K562 (cell line): ENCODE measurements at regions not wholly inside any gene's neighbourhood (a gene's known extent, or its start where the extent isn't known, plus 50 kb on each side); places are given as distances from the start of the nearest gene placed in this dataset.

ENCODE experiments used
- ATAC-seq: fragments of 200-7000 bp; cut with Tn5 transposase; 3 replicates; pipeline ENCODE4 v1.9.1; 2020; ENCODE audit warnings: moderate library complexity
- BruUV-seq: library from RNA; stranded (reverse); fragments of 400-500 nt; replicated peaks from 2 replicates; lab custom pipeline; 2021; lab: Mats Ljungman, UMichigan
- CTCF ChIA-PET: fragments of 300-600 bp; formaldehyde crosslinking; extraction: SDS; loops from one replicate; lab custom pipeline; 2021; ENCODE audit warnings: low intra/inter-chr PET ratio; lab: Yijun Ruan, JAX
- POLR2A ChIA-PET: fragments of 300-600, 350-650 bp; sonication (Branson Sonifier 250); formaldehyde crosslinking; extraction: SDS; loops from one replicate; lab custom pipeline; 2021; ENCODE audit warnings: antibody characterized with exemption, inconsistent platforms; lab: Yijun Ruan, JAX
- DNase-seq, 4 experiments: peaks; one replicate each; pipeline versions ENCODE4 v3.0.0 to v3.0.0-alpha.2; 2011 to 2018; ENCODE audit warnings: low spot score in 3 of 4, mixed read lengths in 3 of 4; ENCODE audit errors: extremely low read depth in 1 of 4
- FAIRE-seq: peaks from 2 replicates; lab custom pipeline; 2011; peaks lifted over from hg19 to GRCh38; lab: Jason Lieb, UNC
- H2AFZ ChIP-seq: 2 replicates; pipeline ENCODE4 v1.6.0; 2011; ENCODE audit warnings: low read depth, low read length, control low read depth, inconsistent platforms
- H3K27ac ChIP-seq: fragments of 200-600 bp; 3 replicates; pipeline ENCODE4 v1.8.0; 2011; ENCODE audit warnings: low read depth, mild to moderate bottlenecking, control low read depth, inconsistent platforms, low read length, moderate library complexity, mixed read lengths; ENCODE audit errors: extremely low read depth
- H3K27me3 ChIP-seq, 2 experiments: fragments of 300-600 bp in 1 of 2; 2 replicates in 1 of 2; 3 replicates in 1 of 2; pipeline versions ENCODE4 v1.6.0 to v1.8.0; 2011; ENCODE audit warnings: inconsistent platforms in 2 of 2, low read length in 2 of 2, mild to moderate bottlenecking in 1 of 2, mixed read lengths in 1 of 2, moderate library complexity in 1 of 2; ENCODE audit not compliant: control insufficient read depth in 2 of 2, insufficient read depth in 2 of 2
- H3K36me3 ChIP-seq: fragments of 300-600 bp; 3 replicates; pipeline ENCODE4 v1.8.0; 2011; ENCODE audit warnings: mild to moderate bottlenecking, low read length, inconsistent platforms; ENCODE audit not compliant: control insufficient read depth, insufficient read depth
- H3K4me1 ChIP-seq, 2 experiments: fragments of 200-600 bp in 1 of 2; replicated peaks in 1 of 2; 2 replicates in 1 of 2; 3 replicates in 1 of 2; pipeline versions ENCODE4 v1.5.1 to v1.8.0; 2011; ENCODE audit warnings: inconsistent platforms in 2 of 2, low read length in 2 of 2, mild to moderate bottlenecking in 1 of 2, mixed read lengths in 1 of 2, moderate library complexity in 1 of 2; ENCODE audit not compliant: control insufficient read depth in 2 of 2, insufficient read depth in 2 of 2
- H3K4me2 ChIP-seq: 2 replicates; pipeline ENCODE4 v1.6.1; 2011; ENCODE audit warnings: low read length, control low read depth, inconsistent platforms, mixed read lengths; ENCODE audit not compliant: insufficient read depth
- H3K4me3 ChIP-seq: fragments of 200-600 bp; sonication (generic), shearing (Covaris generic); 2 replicates; pipeline ENCODE4 v1.5.1; 2016; ENCODE audit warnings: control low read depth, inconsistent platforms
- H3K79me2 ChIP-seq: fragments of 200-600 bp; 3 replicates; pipeline ENCODE4 v1.8.0; 2011; ENCODE audit warnings: low read length, inconsistent platforms; ENCODE audit not compliant: control insufficient read depth, insufficient read depth
- H3K9ac ChIP-seq, 2 experiments: 2 replicates each; pipeline versions ENCODE4 v1.6.0 to v1.6.1; 2011; ENCODE audit warnings: low read depth in 2 of 2, low read length in 2 of 2, control low read depth in 1 of 2, inconsistent platforms in 1 of 2, mild to moderate bottlenecking in 1 of 2, mixed read lengths in 1 of 2; ENCODE audit not compliant: insufficient read depth in 1 of 2
- H3K9me1 ChIP-seq: one replicate; pipeline ENCODE4 v1.6.0; 2011; ENCODE audit warnings: inconsistent platforms, mild to moderate bottlenecking, low read length, moderate library complexity; ENCODE audit not compliant: control insufficient read depth, insufficient read depth
- H3K9me3 ChIP-seq: replicated peaks from 2 replicates; pipeline ENCODE4 v1.5.1; 2011; ENCODE audit warnings: low read depth, low read length, inconsistent platforms; ENCODE audit not compliant: control insufficient read depth, insufficient read depth
- H4K20me1 ChIP-seq: replicated peaks from 2 replicates; pipeline ENCODE4 v1.6.1; 2011; ENCODE audit warnings: low read length, inconsistent platforms, mixed read lengths; ENCODE audit not compliant: control insufficient read depth, insufficient read depth
- CHD4 ChIP-seq: fragments of 200-600 bp; sonication (generic); IDR thresholded peaks from 3 replicates; pipeline ENCODE4 v1.6.1; 2012; ENCODE audit warnings: low read depth, mild to moderate bottlenecking, mixed read lengths, low read length, inconsistent platforms; ENCODE audit not compliant: insufficient read depth, insufficient replicate concordance, poor library complexity, severe bottlenecking
- ESRRA ChIP-seq: fragments of 450-650 bp; IDR thresholded peaks from 2 replicates; pipeline ENCODE4 v1.6.1; 2014; ENCODE audit warnings: low read depth, mild to moderate bottlenecking, moderate library complexity, borderline replicate concordance
- JUN ChIP-seq, 2 experiments: sonication (generic) in 1 of 2; formaldehyde crosslinking in 1 of 2; IDR thresholded peaks; 2 replicates each; pipeline versions ENCODE4 v1.6.1 to v1.8.0; 2012 to 2022; ENCODE audit warnings: borderline replicate concordance in 2 of 2, mild to moderate bottlenecking in 2 of 2, improper control_type of control experiment in 1 of 2, low read depth in 1 of 2, low read length in 1 of 2, missing genetic modification reagents in 1 of 2
- KDM5B ChIP-seq: fragments of 200-600 bp; sonication (generic); IDR thresholded peaks from 2 replicates; pipeline ENCODE4 v1.6.1; 2012; ENCODE audit warnings: low read depth, mild to moderate bottlenecking, moderate library complexity, low read length, control low read depth, inconsistent platforms; ENCODE audit not compliant: insufficient replicate concordance
- SIX5 ChIP-seq, 2 experiments: IDR thresholded peaks; 2 replicates each; pipeline ENCODE4 v1.6.1; 2011; ENCODE audit warnings: low read length in 2 of 2, borderline replicate concordance in 1 of 2, low read depth in 1 of 2, mild to moderate bottlenecking in 1 of 2, moderate library complexity in 1 of 2; ENCODE audit not compliant: insufficient read depth in 1 of 2
- SMC3 ChIP-seq: conservative IDR thresholded peaks from 2 replicates; pipeline ENCODE4 v1.6.1; 2011; ENCODE audit warnings: low read depth, low read length, improper control_type of control experiment; ENCODE audit not compliant: insufficient read depth
- USF1 ChIP-seq: sonication (generic); formaldehyde crosslinking; IDR thresholded peaks from 2 replicates; pipeline ENCODE4 v1.9.0; 2022; ENCODE audit warnings: mild to moderate bottlenecking, missing genetic modification reagents
- ZNF133 ChIP-seq: fragments of 250-450 bp; sonication (Bioruptor Pico); IDR thresholded peaks from 2 replicates; pipeline ENCODE4 v1.4.0; 2020; ENCODE audit warnings: mild to moderate bottlenecking
- ZNF444 ChIP-seq: fragments of 250-450 bp; sonication (Bioruptor Pico); IDR thresholded peaks from 2 replicates; pipeline ENCODE4 v1.4.0; 2020; ENCODE audit warnings: mild to moderate bottlenecking, moderate library complexity
- WGBS: fragments of 100-300 bp; shearing (Covaris generic); methylation state at CpG from one replicate; pipeline ENCODE4 v1.1.6; 2016; ENCODE audit warnings: low coverage, mixed read lengths; ENCODE audit not compliant: insufficient coverage; ENCODE audit errors: missing lambda C conversion rate; 5-methylcytosine and 5-hydroxymethylcytosine counted together
- in situ Hi-C: fragments of 300-500 bp; cut with MboI; formaldehyde crosslinking; loops from 4 replicates; pipeline ENCODE4 v1.15.0; 2018; ENCODE audit warnings: inconsistent platforms, mixed read lengths
- intact Hi-C: fragments of 100-400 bp; cut with micrococcal nuclease; formaldehyde crosslinking; loops from 2 replicates; pipeline ENCODE4 v1.14.2; 2022

- FAIRE-seq: no peak
- BruUV-seq: no TSS peak
- TF ChIP-seq ESRRA (no peak), USF1 (no peak), KDM5B (no peak), ZNF444 (CRISPR knock-in tag) (no peak), CHD4 (no peak), ZNF133 (CRISPR knock-in tag) (no peak), SMC3 (no peak), JUN (IDR thresholded peaks at IDR 0.05; ENCODE audit: borderline replicate concordance, low read depth, low read length) (no peak), JUN (CRISPR knock-in tag; IDR thresholded peaks at IDR 0.05; ENCODE audit: borderline replicate concordance) (no peak), SIX5 (IDR thresholded peaks at IDR 0.05; ENCODE audit: borderline replicate concordance in 1 of 2, insufficient read depth in 1 of 2, low read depth in 1 of 2, low read length in 2 of 2) (no peak)
- intact Hi-C loops (no loop called here), in situ Hi-C loops (no loop called here)
- no peak for ATAC-seq
- no peaks in the 10 kb centered on the region for H3K9me1 ChIP-seq
- ChIA-PET POLR2A (no interaction called here), CTCF (no interaction called here)
- no peak overlapping the region for H3K4me3 ChIP-seq
- no peak for DNase-seq
- no peaks in the 10 kb centered on the region for H3K9me3 ChIP-seq
- no peaks in the 10 kb centered on the region for H3K79me2 ChIP-seq
- H2AFZ ChIP-seq: no peak overlapping the region
- H3K9ac ChIP-seq: no peak overlapping the region
- H3K27ac ChIP-seq: no peak overlapping the region
- WGBS: 0% methylated on average over 2 of the region's 2 CpGs
- no peaks in the 10 kb centered on the region for H3K36me3 ChIP-seq
- H3K4me2 ChIP-seq: no peak overlapping the region
- H3K27me3 ChIP-seq: no peaks in the 10 kb centered on the region; a peak in 1 of 5 replicates
- H4K20me1 ChIP-seq: no peaks in the 10 kb centered on the region
- H3K4me1 ChIP-seq: no peaks in the 10 kb centered on the region
Measured at GRCh38 chr14:30309405-30309804, 249.6 kb upstream of the G2E3 start.
